OCI-LY7 (cell line): ENCODE measurements at regions not wholly inside any gene's neighbourhood (a gene's known extent, or its start where the extent isn't known, plus 50 kb on each side); places are given as distances from the start of the nearest gene placed in this dataset.

Experiments
- BruUV-seq: library from RNA; stranded (reverse); fragments of 400-500 nt; replicated peaks from 2 replicates; lab custom pipeline; 2021; lab: Mats Ljungman, UMichigan
- CTCF ChIA-PET: fragments of 300-600 bp; sonication (Branson Sonifier 250); formaldehyde crosslinking; loops from one replicate; lab custom pipeline; 2022; ENCODE audit warnings: antibody characterized with exemption; ENCODE audit not compliant: unreplicated experiment; lab: Charles Lee
- POLR2A ChIA-PET: fragments of 300-600 bp; sonication (Branson Sonifier 250); formaldehyde crosslinking; loops from one replicate; lab custom pipeline; 2022; ENCODE audit warnings: antibody characterized with exemption; lab: Charles Lee
- DNase-seq: peaks from one replicate; pipeline ENCODE4 v3.0.0-alpha.2; 2015; ENCODE audit warnings: low spot score
- H2AFZ ChIP-seq: fragments of 200-600 bp; sonication (generic), shearing (Covaris generic); 2 replicates; pipeline ENCODE4 v1.6.1; 2014; ENCODE audit warnings: mild to moderate bottlenecking, antibody characterized with exemption, low read length, moderate library complexity
- H3K27ac ChIP-seq: fragments of 200-600 bp; sonication (generic); 2 replicates; pipeline ENCODE4 v1.5.1; 2014; ENCODE audit warnings: mixed run types, low read depth, mild to moderate bottlenecking, moderate library complexity, low read length, inconsistent platforms; ENCODE audit not compliant: poor library complexity, severe bottlenecking
- H3K36me3 ChIP-seq: fragments of 200-600 bp; sonication (generic); 2 replicates; pipeline ENCODE4 v1.6.1; 2014; ENCODE audit warnings: mild to moderate bottlenecking, antibody characterized with exemption, low read length, moderate library complexity, mixed read lengths; ENCODE audit not compliant: insufficient read depth
- H3K4me1 ChIP-seq: fragments of 200-600 bp; sonication (generic); 2 replicates; pipeline ENCODE4 v1.5.1; 2014; ENCODE audit warnings: mild to moderate bottlenecking, low read length; ENCODE audit not compliant: insufficient read depth, poor library complexity, severe bottlenecking
- H3K4me2 ChIP-seq: fragments of 200-600 bp; sonication (generic); 2 replicates; pipeline ENCODE4 v1.6.1; 2014; ENCODE audit warnings: mild to moderate bottlenecking, low read length
- H3K4me3 ChIP-seq: fragments of 200-600 bp; sonication (generic); 2 replicates; pipeline ENCODE4 v1.5.1; 2014; ENCODE audit warnings: mild to moderate bottlenecking, low read depth, low read length; ENCODE audit not compliant: poor library complexity, severe bottlenecking
- H3K79me2 ChIP-seq: fragments of 200-600 bp; sonication (generic); 2 replicates; pipeline ENCODE4 v1.6.1; 2016; ENCODE audit warnings: low read depth, mild to moderate bottlenecking, low read length, moderate library complexity, mixed read lengths; ENCODE audit not compliant: insufficient read depth
- H3K9me2 ChIP-seq: fragments of 200-600 bp; sonication (generic); 2 replicates; pipeline ENCODE4 v1.6.1; 2016; ENCODE audit warnings: mild to moderate bottlenecking, low read length, mixed read lengths; ENCODE audit not compliant: insufficient read depth
- H3K9me3 ChIP-seq: fragments of 200-600 bp; sonication (generic); 2 replicates; pipeline ENCODE4 v1.6.1; 2014; ENCODE audit warnings: mild to moderate bottlenecking, mixed run types, low read length, mixed read lengths
- H4K20me1 ChIP-seq: fragments of 200-600 bp; sonication (generic); 2 replicates; pipeline ENCODE4 v1.6.1; 2014; ENCODE audit warnings: mild to moderate bottlenecking, antibody characterized with exemption, low read length, moderate library complexity, mixed read lengths; ENCODE audit not compliant: insufficient read depth
- EZH2phosphoT487 ChIP-seq: fragments of 200-600 bp; sonication (generic); IDR thresholded peaks from 2 replicates; pipeline ENCODE4 v1.6.1; 2018; ENCODE audit warnings: low read depth, borderline replicate concordance, mild to moderate bottlenecking, mixed run types, antibody characterized with exemption, low read length, moderate library complexity, mixed read lengths
- intact Hi-C: fragments of 100-400 bp; cut with micrococcal nuclease; formaldehyde crosslinking; loops from one replicate; pipeline ENCODE4 v1.10.0; 2022; ENCODE audit not compliant: unreplicated experiment
- TF ChIP-seq, protein P1 (sequence below): fragments of 200-600 bp; sonication (generic); conservative IDR thresholded peaks from 2 replicates; pipeline ENCODE4 v1.5.1; 2014; ENCODE audit warnings: mild to moderate bottlenecking, antibody characterized with exemption, low read length, moderate library complexity, mixed read lengths

DNA sequence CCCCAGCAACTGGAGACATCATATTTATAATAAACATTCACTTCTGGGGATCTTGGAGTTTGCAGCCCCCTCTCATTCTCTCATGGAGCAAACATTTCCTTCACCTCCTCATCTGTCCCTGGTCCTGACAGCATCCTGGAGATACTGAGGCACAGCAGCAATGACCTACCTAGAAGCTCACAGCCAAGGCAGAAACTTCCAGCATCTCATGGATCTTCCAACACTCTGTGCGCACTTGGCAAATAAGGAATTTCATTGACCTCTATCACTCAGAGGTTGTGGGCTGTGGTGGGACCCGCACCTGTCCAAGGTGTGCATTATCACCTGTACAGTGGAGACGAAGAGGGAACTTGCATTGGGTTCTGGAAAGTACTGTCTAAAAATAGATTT, 109.8 kb downstream of the GGTLC2 start:
- no peak overlapping the region for H2AFZ ChIP-seq
- no peak for DNase-seq
- TF ChIP-seq, protein P1, sequence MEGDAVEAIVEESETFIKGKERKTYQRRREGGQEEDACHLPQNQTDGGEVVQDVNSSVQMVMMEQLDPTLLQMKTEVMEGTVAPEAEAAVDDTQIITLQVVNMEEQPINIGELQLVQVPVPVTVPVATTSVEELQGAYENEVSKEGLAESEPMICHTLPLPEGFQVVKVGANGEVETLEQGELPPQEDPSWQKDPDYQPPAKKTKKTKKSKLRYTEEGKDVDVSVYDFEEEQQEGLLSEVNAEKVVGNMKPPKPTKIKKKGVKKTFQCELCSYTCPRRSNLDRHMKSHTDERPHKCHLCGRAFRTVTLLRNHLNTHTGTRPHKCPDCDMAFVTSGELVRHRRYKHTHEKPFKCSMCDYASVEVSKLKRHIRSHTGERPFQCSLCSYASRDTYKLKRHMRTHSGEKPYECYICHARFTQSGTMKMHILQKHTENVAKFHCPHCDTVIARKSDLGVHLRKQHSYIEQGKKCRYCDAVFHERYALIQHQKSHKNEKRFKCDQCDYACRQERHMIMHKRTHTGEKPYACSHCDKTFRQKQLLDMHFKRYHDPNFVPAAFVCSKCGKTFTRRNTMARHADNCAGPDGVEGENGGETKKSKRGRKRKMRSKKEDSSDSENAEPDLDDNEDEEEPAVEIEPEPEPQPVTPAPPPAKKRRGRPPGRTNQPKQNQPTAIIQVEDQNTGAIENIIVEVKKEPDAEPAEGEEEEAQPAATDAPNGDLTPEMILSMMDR: no peak
- TF ChIP-seq EZH2phosphoT487: no peak
- H3K4me3 ChIP-seq: no peak overlapping the region
- CTCF ChIA-PET: interaction anchor here (1.0 to 2.2 kb wide), 5 partner anchors 9 to 130 kb away, joined by 3 to 9 read pairs (median 6); no protein-coding TSS in a partner anchor
- POLR2A ChIA-PET: interaction anchor here (0.5 to 1.6 kb wide), 3 partner anchors 29 to 117 kb away, joined by 3 to 4 read pairs (median 3); no protein-coding TSS in a partner anchor
- no peak overlapping the region for H3K4me2 ChIP-seq
- no peaks in the 10 kb centered on the region for H3K36me3 ChIP-seq
- no peaks in the 10 kb centered on the region for H3K9me2 ChIP-seq
- peaks cover 21% of the 10 kb centered on the region for H3K4me1 ChIP-seq
- no peaks in the 10 kb centered on the region for H3K9me3 ChIP-seq
- no peaks in the 10 kb centered on the region for H3K79me2 ChIP-seq
- intact Hi-C loops: loop anchor here (5.0 kb wide), 1 partner anchor 203 kb away; no protein-coding TSS in a partner anchor
- H4K20me1 ChIP-seq: no peaks in the 10 kb centered on the region
- BruUV-seq: no TSS peak
- H3K27ac ChIP-seq: no peak overlapping the region

DNA sequence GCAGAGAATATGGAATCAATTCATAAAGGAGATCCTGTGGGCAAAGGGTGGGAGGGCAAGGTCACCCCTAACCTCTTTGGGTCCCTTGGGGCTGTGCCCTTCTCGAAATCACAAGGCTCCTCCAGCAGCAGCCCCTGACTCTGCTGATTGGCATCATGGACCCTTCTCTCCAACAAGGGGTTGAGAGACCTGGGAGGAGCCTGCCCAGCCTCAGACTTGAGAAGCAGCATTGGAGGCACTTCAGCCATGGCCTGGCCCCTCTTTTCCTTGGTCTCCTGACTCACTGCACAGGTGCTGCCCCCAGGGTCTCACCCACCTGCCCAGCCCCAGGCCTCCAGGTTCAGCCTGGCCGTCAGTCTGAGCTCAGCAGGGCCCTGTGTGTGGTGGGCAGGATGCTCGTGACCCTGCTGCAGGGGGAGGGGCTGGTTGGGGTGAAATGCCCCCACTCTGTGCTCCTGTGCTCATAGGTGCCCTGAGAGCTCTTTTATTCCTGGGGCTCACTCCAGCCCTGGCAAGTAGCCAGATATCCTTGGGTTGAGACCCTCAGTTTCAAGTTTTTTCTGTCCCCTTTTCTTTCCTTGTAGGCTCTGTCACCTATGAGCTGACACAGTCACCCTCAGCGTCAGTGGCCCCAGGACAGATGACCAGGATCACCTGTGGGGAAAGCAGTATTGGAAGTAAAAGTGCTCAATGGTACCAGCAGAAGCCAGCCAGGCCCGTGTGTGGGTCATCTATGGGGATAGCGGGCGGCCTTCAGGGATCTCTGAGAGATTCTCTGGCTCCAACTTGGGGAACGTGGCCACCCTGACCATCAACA, 110.8 kb downstream of the GGTLC2 start:
- ChIA-PET CTCF (interaction anchor here (0.8 to 1.1 kb wide), 2 partner anchors 8 to 10 kb away, joined by 3 to 4 read pairs; no protein-coding TSS in a partner anchor), POLR2A (no interaction called here)
- H3K36me3 ChIP-seq: no peaks in the 10 kb centered on the region
- no TSS peak for BruUV-seq
- H4K20me1 ChIP-seq: no peaks in the 10 kb centered on the region
- no peak overlapping the region for H3K4me3 ChIP-seq
- no peak overlapping the region for H3K4me2 ChIP-seq
- H3K27ac ChIP-seq: no peak overlapping the region
- no peaks in the 10 kb centered on the region for H3K9me3 ChIP-seq
- H2AFZ ChIP-seq: no peak overlapping the region
- H3K9me2 ChIP-seq: no peaks in the 10 kb centered on the region
- TF ChIP-seq, protein P1: no peak
- no peak for TF ChIP-seq EZH2phosphoT487
- H3K79me2 ChIP-seq: no peaks in the 10 kb centered on the region
- peaks cover 21% of the 10 kb centered on the region for H3K4me1 ChIP-seq
- no peak for DNase-seq
- intact Hi-C loops: loop anchor here (5.0 kb wide), 1 partner anchor 202 kb away; no protein-coding TSS in a partner anchor

DNA sequence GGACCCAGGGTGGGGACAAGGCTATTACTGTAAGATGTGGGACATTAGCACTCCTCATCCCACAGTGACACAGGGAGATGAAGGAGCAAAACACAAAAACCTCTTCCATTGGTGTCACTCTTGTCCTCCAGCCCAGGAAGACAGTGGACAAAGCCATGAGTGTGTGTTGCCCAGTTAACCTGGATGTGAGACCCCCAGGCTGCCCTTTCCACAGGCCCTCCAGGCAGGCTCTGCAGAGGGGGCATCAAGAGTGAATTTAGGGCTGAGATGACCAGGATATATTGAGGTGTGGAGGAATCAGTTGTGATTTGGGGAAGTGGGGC, 111.3 kb downstream of the GGTLC2 start:
- ChIA-PET CTCF (interaction anchor here (0.8 to 1.1 kb wide), 2 partner anchors 9 to 10 kb away, joined by 3 to 4 read pairs; no protein-coding TSS in a partner anchor), POLR2A (no interaction called here)
- Histone ChIP-seq H3K4me2 (no peak overlapping the region), H3K9me3 (no peaks in the 10 kb centered on the region), H3K36me3 (no peaks in the 10 kb centered on the region), H3K9me2 (no peaks in the 10 kb centered on the region), H3K4me3 (no peak overlapping the region), H3K4me1 (peaks cover 21% of the 10 kb centered on the region), H3K27ac (no peak overlapping the region), H3K79me2 (no peaks in the 10 kb centered on the region), H2AFZ (no peak overlapping the region), H4K20me1 (no peaks in the 10 kb centered on the region)
- TF ChIP-seq EZH2phosphoT487: no peak
- TF ChIP-seq, protein P1: no peak
- DNase-seq: no peak
- no TSS peak for BruUV-seq
- intact Hi-C loops: no loop called here
